ENCODE measurements at regions not wholly inside any gene's neighbourhood (a gene's known extent, or its start where the extent isn't known, plus 50 kb on each side); places are given as distances from the start of the nearest gene placed in this dataset.

- TF ChIP-seq CTCF (IDR thresholded peaks at IDR 0.05) (no peak), POLR2AphosphoS5 (IDR thresholded peaks at IDR 0.05) (no peak)
These were observed 230.3 kb downstream of the SLC4A3 start for GRCh38 chr2:219857751-219858150.

Measured in breast epithelium (tissue), 3 donors.